ENCODE measurements at regions not wholly inside any gene's neighbourhood (a gene's known extent, or its start where the extent isn't known, plus 50 kb on each side); places are given as distances from the start of the nearest gene placed in this dataset.

- ATAC-seq: no peak
- Mint-ChIP-seq H3K27ac (no peak overlapping the region), H3K4me1 (no peaks in the 10 kb centered on the region), H3K36me3 (no peaks in the 10 kb centered on the region), H3K4me3 (no peak overlapping the region), H3K27me3 (no peaks in the 10 kb centered on the region), H3K9me3 (peaks cover 4% of the 10 kb centered on the region)
These were observed 468.3 kb upstream of the RGPD4 start for GRCh38 chr2:107358362-107358761.

- H3K27ac Mint-ChIP-seq: no peak overlapping the region
- peaks cover 6% of the 10 kb centered on the region for H3K9me3 Mint-ChIP-seq
- no peaks in the 10 kb centered on the region for H3K27me3 Mint-ChIP-seq
- no peaks in the 10 kb centered on the region for H3K36me3 Mint-ChIP-seq
- no peak for ATAC-seq
- H3K4me1 Mint-ChIP-seq: no peaks in the 10 kb centered on the region
- no peak overlapping the region for H3K4me3 Mint-ChIP-seq
These were observed 467.7 kb upstream of the RGPD4 start for GRCh38 chr2:107359021-107359420.

- Mint-ChIP-seq H3K27me3 (no peaks in the 10 kb centered on the region), H3K27ac (no peak overlapping the region), H3K4me3 (no peak overlapping the region), H3K9me3 (peaks cover 7% of the 10 kb centered on the region), H3K36me3 (no peaks in the 10 kb centered on the region), H3K4me1 (no peaks in the 10 kb centered on the region)
- no peak for ATAC-seq
These were observed 464.8 kb upstream of the RGPD4 start for GRCh38 chr2:107361751-107362381.

- Mint-ChIP-seq H3K4me3 (no peak overlapping the region), H3K27ac (no peak overlapping the region), H3K27me3 (no peaks in the 10 kb centered on the region), H3K9me3 (peaks cover 7% of the 10 kb centered on the region), H3K36me3 (no peaks in the 10 kb centered on the region), H3K4me1 (no peaks in the 10 kb centered on the region)
- no peak for ATAC-seq
These were observed 463.7 kb upstream of the RGPD4 start for GRCh38 chr2:107362993-107363392.

- Mint-ChIP-seq H3K36me3 (no peaks in the 10 kb centered on the region), H3K27ac (no peak overlapping the region), H3K4me1 (no peaks in the 10 kb centered on the region)
These were observed 462.9 kb upstream of the RGPD4 start for GRCh38 chr2:107363806-107364205.

GRCh38 chr2:107364361-107364950 lies 462.2 kb upstream of the RGPD4 start:
- Mint-ChIP-seq H3K27ac (no peak overlapping the region), H3K4me1 (no peaks in the 10 kb centered on the region), H3K4me3 (no peak overlapping the region), H3K36me3 (no peaks in the 10 kb centered on the region), H3K9me3 (peaks cover 7% of the 10 kb centered on the region), H3K27me3 (no peaks in the 10 kb centered on the region)
- ATAC-seq: peak; percentile 55

More at GRCh38 chr2:107363806-107364205, 462.9 kb upstream of the RGPD4 start:
- H3K9me3 Mint-ChIP-seq: peaks cover 7% of the 10 kb centered on the region
- H3K27me3 Mint-ChIP-seq: no peaks in the 10 kb centered on the region
- H3K4me3 Mint-ChIP-seq: no peak overlapping the region
- no peak for ATAC-seq

- ATAC-seq: no peak
- H3K36me3 Mint-ChIP-seq: no peaks in the 10 kb centered on the region
- H3K27me3 Mint-ChIP-seq: no peaks in the 10 kb centered on the region
- no peaks in the 10 kb centered on the region for H3K4me1 Mint-ChIP-seq
- H3K9me3 Mint-ChIP-seq: peaks cover 10% of the 10 kb centered on the region
- no peak overlapping the region for H3K4me3 Mint-ChIP-seq
- no peak overlapping the region for H3K27ac Mint-ChIP-seq
These were observed 452.4 kb upstream of the RGPD4 start for GRCh38 chr2:107374249-107374648.

- H3K4me1 Mint-ChIP-seq: no peaks in the 10 kb centered on the region
These were observed 449.8 kb upstream of the RGPD4 start for GRCh38 chr2:107376909-107377308.

GRCh38 chr2:107380912-107381311 lies 445.8 kb upstream of the RGPD4 start:
- H3K4me1 Mint-ChIP-seq: no peaks in the 10 kb centered on the region
- H3K27me3 Mint-ChIP-seq: no peaks in the 10 kb centered on the region
- H3K4me3 Mint-ChIP-seq: no peak overlapping the region
- H3K36me3 Mint-ChIP-seq: no peaks in the 10 kb centered on the region
- ATAC-seq: no peak
- peaks cover 6% of the 10 kb centered on the region for H3K9me3 Mint-ChIP-seq
- no peak overlapping the region for H3K27ac Mint-ChIP-seq

More at GRCh38 chr2:107376909-107377308, 449.8 kb upstream of the RGPD4 start:
- Mint-ChIP-seq H3K27ac (no peak overlapping the region), H3K4me3 (no peak overlapping the region), H3K27me3 (no peaks in the 10 kb centered on the region), H3K9me3 (peaks cover 7% of the 10 kb centered on the region), H3K36me3 (no peaks in the 10 kb centered on the region)
- no peak for ATAC-seq

- Mint-ChIP-seq H3K4me1 (no peaks in the 10 kb centered on the region), H3K36me3 (no peaks in the 10 kb centered on the region), H3K27ac (no peak overlapping the region), H3K27me3 (no peaks in the 10 kb centered on the region), H3K9me3 (peaks cover 14% of the 10 kb centered on the region), H3K4me3 (no peak overlapping the region)
- ATAC-seq: no peak
These were observed 443.0 kb upstream of the RGPD4 start for GRCh38 chr2:107383691-107384090.

GRCh38 chr2:107384422-107384821 lies 442.3 kb upstream of the RGPD4 start:
- Mint-ChIP-seq H3K27me3 (no peaks in the 10 kb centered on the region), H3K27ac (no peak overlapping the region), H3K4me3 (no peak overlapping the region), H3K9me3 (peaks cover 14% of the 10 kb centered on the region), H3K4me1 (no peaks in the 10 kb centered on the region), H3K36me3 (no peaks in the 10 kb centered on the region)
- ATAC-seq: no peak

GRCh38 chr2:107385921-107386320 lies 440.8 kb upstream of the RGPD4 start:
- Mint-ChIP-seq H3K27me3 (no peaks in the 10 kb centered on the region), H3K4me3 (no peak overlapping the region), H3K9me3 (peaks cover 11% of the 10 kb centered on the region), H3K27ac (no peak overlapping the region), H3K36me3 (no peaks in the 10 kb centered on the region), H3K4me1 (no peaks in the 10 kb centered on the region)
- ATAC-seq: no peak

- peaks cover 8% of the 10 kb centered on the region for H3K9me3 Mint-ChIP-seq
- ATAC-seq: no peak
- H3K4me1 Mint-ChIP-seq: no peaks in the 10 kb centered on the region
- H3K4me3 Mint-ChIP-seq: no peak overlapping the region
- no peaks in the 10 kb centered on the region for H3K27me3 Mint-ChIP-seq
- no peak overlapping the region for H3K27ac Mint-ChIP-seq
- H3K36me3 Mint-ChIP-seq: no peaks in the 10 kb centered on the region
These were observed 434.4 kb upstream of the RGPD4 start for GRCh38 chr2:107392241-107392704.

GRCh38 chr2:107393516-107393915 lies 433.2 kb upstream of the RGPD4 start:
- H3K36me3 Mint-ChIP-seq: no peaks in the 10 kb centered on the region
- no peaks in the 10 kb centered on the region for H3K4me1 Mint-ChIP-seq
- no peak overlapping the region for H3K4me3 Mint-ChIP-seq
- H3K27me3 Mint-ChIP-seq: no peaks in the 10 kb centered on the region
- no peaks in the 10 kb centered on the region for H3K9me3 Mint-ChIP-seq
- ATAC-seq: no peak
- no peak overlapping the region for H3K27ac Mint-ChIP-seq

- H3K4me1 Mint-ChIP-seq: no peaks in the 10 kb centered on the region
- H3K4me3 Mint-ChIP-seq: no peak overlapping the region
- H3K27me3 Mint-ChIP-seq: no peaks in the 10 kb centered on the region
- no peak overlapping the region for H3K27ac Mint-ChIP-seq
- no peak for ATAC-seq
- no peaks in the 10 kb centered on the region for H3K36me3 Mint-ChIP-seq
- no peaks in the 10 kb centered on the region for H3K9me3 Mint-ChIP-seq
These were observed 428.0 kb upstream of the RGPD4 start for GRCh38 chr2:107398683-107399082.

GRCh38 chr2:107402330-107402729 lies 424.4 kb upstream of the RGPD4 start:
- peak; percentile 31 for ATAC-seq
- H3K9me3 Mint-ChIP-seq: peaks cover 2% of the 10 kb centered on the region
- H3K4me3 Mint-ChIP-seq: no peak overlapping the region
- H3K27me3 Mint-ChIP-seq: no peaks in the 10 kb centered on the region
- no peaks in the 10 kb centered on the region for H3K36me3 Mint-ChIP-seq
- no peaks in the 10 kb centered on the region for H3K4me1 Mint-ChIP-seq
- no peak overlapping the region for H3K27ac Mint-ChIP-seq

Data from stimulated activated memory B cell treated with anti-CD40 and anti-IgM and Interleukin-4, amounts not matched to agents 10 μg/mL and 1 μg/mL and 100 μg/mL, for 72 hours (primary cell).